KMS-11 (cell line): ENCODE measurements at regions not wholly inside any gene's neighbourhood (a gene's known extent, or its start where the extent isn't known, plus 50 kb on each side); places are given as distances from the start of the nearest gene placed in this dataset.

Source experiments
- H2AFZ ChIP-seq: fragments of 200-600 bp; sonication (generic); 2 replicates; pipeline ENCODE4 v1.6.1; 2016; ENCODE audit warnings: antibody characterized with exemption, mixed run types, low read depth
- H3K27ac ChIP-seq: fragments of 200-600 bp; sonication (generic); 2 replicates; pipeline ENCODE4 v1.6.1; 2016; ENCODE audit warnings: mild to moderate bottlenecking, mixed run types
- H3K27me3 ChIP-seq: fragments of 200-600 bp; sonication (generic); 2 replicates; pipeline ENCODE4 v1.6.1; 2017; ENCODE audit warnings: mild to moderate bottlenecking, low read depth, mixed run types, moderate library complexity; ENCODE audit not compliant: insufficient read depth
- H3K36me3 ChIP-seq: fragments of 200-600 bp; sonication (generic); 2 replicates; pipeline ENCODE4 v1.6.1; 2017; ENCODE audit warnings: mild to moderate bottlenecking, mixed run types; ENCODE audit not compliant: insufficient read depth
- H3K4me1 ChIP-seq: fragments of 200-600 bp; sonication (generic); 2 replicates; pipeline ENCODE4 v1.6.1; 2016; ENCODE audit warnings: mild to moderate bottlenecking, low read depth, mixed run types; ENCODE audit not compliant: poor library complexity, severe bottlenecking
- H3K4me2 ChIP-seq: fragments of 200-600 bp; sonication (generic); 2 replicates; pipeline ENCODE4 v1.7.0; 2016; ENCODE audit warnings: mild to moderate bottlenecking, mixed run types
- H3K4me3 ChIP-seq: fragments of 200-600 bp; sonication (generic); IDR thresholded peaks from 2 replicates; pipeline ENCODE4 v1.6.1; 2017; ENCODE audit warnings: low read depth, low read length, mixed read lengths; ENCODE audit not compliant: insufficient read depth
- H3K79me2 ChIP-seq: fragments of 200-600 bp; sonication (generic); 2 replicates; pipeline ENCODE4 v1.6.1; 2016; ENCODE audit warnings: low read depth, mixed run types; ENCODE audit not compliant: insufficient read depth
- H3K9ac ChIP-seq: fragments of 200-600 bp; sonication (generic); 2 replicates; pipeline ENCODE4 v1.6.1; 2016; ENCODE audit warnings: mild to moderate bottlenecking, mixed run types
- H4K20me1 ChIP-seq: fragments of 200-600 bp; sonication (generic); 2 replicates; pipeline ENCODE4 v1.6.1; 2016; ENCODE audit warnings: mild to moderate bottlenecking, mixed run types; ENCODE audit not compliant: insufficient read depth
- TF ChIP-seq, protein P1 (sequence below): fragments of 200-600 bp; sonication (generic); conservative IDR thresholded peaks from 2 replicates; pipeline ENCODE4 v1.6.1; 2017; ENCODE audit warnings: low read depth, mild to moderate bottlenecking, antibody characterized with exemption, low read length, moderate library complexity, mixed read lengths

DNA sequence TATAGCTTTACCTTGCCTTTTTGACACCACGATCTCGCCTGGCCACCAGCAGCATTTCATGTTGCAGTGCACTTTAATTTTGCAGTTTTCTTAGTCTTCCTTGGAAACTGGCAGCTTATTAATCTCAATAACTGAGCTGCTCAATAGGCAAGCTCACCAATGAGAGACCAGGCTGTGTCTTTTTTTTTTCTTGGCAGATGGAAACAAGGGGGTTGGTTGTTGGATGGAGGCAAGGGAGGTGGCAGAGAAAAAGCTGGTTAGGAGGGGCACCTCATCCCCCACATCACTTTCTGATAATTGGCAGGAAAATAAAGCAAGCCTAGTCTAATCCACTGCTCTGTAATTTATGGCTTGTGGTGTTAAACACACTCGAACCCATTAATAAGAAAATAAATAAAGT lies 324.5 kb upstream of the WWC1 start:
- TF ChIP-seq, protein P1, sequence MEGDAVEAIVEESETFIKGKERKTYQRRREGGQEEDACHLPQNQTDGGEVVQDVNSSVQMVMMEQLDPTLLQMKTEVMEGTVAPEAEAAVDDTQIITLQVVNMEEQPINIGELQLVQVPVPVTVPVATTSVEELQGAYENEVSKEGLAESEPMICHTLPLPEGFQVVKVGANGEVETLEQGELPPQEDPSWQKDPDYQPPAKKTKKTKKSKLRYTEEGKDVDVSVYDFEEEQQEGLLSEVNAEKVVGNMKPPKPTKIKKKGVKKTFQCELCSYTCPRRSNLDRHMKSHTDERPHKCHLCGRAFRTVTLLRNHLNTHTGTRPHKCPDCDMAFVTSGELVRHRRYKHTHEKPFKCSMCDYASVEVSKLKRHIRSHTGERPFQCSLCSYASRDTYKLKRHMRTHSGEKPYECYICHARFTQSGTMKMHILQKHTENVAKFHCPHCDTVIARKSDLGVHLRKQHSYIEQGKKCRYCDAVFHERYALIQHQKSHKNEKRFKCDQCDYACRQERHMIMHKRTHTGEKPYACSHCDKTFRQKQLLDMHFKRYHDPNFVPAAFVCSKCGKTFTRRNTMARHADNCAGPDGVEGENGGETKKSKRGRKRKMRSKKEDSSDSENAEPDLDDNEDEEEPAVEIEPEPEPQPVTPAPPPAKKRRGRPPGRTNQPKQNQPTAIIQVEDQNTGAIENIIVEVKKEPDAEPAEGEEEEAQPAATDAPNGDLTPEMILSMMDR: no peak
- Histone ChIP-seq H3K4me3 (no peak overlapping the region), H3K9ac (no peak overlapping the region), H3K4me2 (no peak overlapping the region), H3K27me3 (no peaks in the 10 kb centered on the region), H3K36me3 (no peaks in the 10 kb centered on the region), H3K27ac (no peak overlapping the region), H4K20me1 (no peaks in the 10 kb centered on the region), H3K79me2 (no peaks in the 10 kb centered on the region), H2AFZ (no peak overlapping the region), H3K4me1 (no peaks in the 10 kb centered on the region)

DNA sequence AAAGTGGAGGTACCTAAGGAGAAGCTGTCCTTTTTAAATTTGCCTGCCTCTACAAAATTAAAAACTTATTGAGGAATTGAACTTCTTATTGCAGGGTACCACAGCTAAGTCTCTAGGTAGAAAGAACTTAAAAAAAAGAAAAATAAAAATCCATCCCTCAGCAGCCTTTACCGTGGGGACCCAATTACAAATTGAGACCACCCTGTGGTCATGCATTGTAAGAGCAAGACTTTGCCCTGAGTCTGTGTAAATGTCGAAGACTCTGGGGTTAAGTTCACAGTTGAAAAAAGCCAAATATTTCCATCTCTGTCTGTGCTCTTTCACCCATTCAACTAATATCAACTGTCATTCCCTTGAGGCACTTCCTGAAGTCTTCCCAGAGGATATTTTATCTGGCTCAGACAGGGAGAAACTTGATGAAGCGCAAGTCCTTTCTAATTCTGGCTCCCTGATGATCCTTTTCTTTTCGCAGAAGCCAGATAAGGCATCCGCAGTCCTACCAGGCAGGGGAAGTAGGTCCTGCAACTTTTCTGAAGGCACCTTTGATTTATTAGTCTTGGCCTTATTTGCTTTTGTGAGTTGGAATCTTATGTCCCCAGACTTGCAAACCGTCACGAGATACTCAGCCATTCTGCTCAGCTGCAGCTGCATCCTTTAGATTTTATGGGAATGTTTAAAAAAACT lies 323.8 kb upstream of the WWC1 start:
- no peak overlapping the region for H3K4me2 ChIP-seq
- no peaks in the 10 kb centered on the region for H3K27me3 ChIP-seq
- H3K36me3 ChIP-seq: no peaks in the 10 kb centered on the region
- H2AFZ ChIP-seq: no peak overlapping the region
- H3K79me2 ChIP-seq: no peaks in the 10 kb centered on the region
- no peak overlapping the region for H3K4me3 ChIP-seq
- no peak overlapping the region for H3K9ac ChIP-seq
- TF ChIP-seq, protein P1: no peak
- no peaks in the 10 kb centered on the region for H4K20me1 ChIP-seq
- no peaks in the 10 kb centered on the region for H3K4me1 ChIP-seq
- no peak overlapping the region for H3K27ac ChIP-seq

DNA sequence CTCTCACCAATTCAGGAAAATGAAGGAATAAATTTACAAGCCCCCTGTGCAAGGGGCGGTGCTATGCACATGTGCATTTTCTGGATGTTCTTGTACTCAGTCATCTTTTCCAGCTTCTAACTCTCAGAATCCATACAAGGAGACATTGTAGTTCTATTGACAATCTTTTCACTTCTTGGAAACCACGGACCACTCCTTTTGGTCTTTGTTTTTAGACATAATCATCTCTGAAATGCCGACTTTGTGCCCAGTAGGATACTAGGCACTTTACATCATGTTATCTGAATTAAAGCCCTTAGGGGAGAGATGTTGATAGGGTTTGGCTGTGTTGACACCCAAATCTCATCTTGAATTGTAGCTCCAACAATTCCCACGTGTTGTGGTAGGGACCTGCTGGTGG lies 322.6 kb upstream of the WWC1 start:
- no peak overlapping the region for H3K4me3 ChIP-seq
- H3K4me1 ChIP-seq: no peaks in the 10 kb centered on the region
- H3K36me3 ChIP-seq: no peaks in the 10 kb centered on the region
- H3K27ac ChIP-seq: no peak overlapping the region
- H2AFZ ChIP-seq: no peak overlapping the region
- no peak overlapping the region for H3K4me2 ChIP-seq
- no peaks in the 10 kb centered on the region for H4K20me1 ChIP-seq
- TF ChIP-seq, protein P1: no peak
- no peaks in the 10 kb centered on the region for H3K79me2 ChIP-seq
- H3K27me3 ChIP-seq: no peaks in the 10 kb centered on the region
- H3K9ac ChIP-seq: no peak overlapping the region

DNA sequence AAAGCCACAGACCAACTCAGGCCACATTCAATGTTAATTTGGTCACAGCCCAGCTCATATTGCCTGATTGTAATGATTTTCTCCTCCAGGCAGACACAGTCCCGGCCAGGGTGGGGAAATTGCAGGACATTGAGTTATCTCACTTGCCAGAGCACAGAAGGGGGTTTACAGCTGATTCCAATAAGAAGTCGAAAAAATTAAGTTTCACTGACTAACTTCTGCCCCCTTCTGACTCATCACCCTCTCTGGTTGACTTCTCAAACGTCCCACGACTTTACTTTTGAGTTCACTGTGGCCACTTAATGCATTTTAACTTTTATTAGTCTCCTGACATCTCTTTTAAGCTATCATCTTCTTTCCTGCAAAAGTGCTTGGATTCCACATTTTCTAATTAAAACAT lies 321.4 kb upstream of the WWC1 start:
- H3K79me2 ChIP-seq: no peaks in the 10 kb centered on the region
- no peaks in the 10 kb centered on the region for H4K20me1 ChIP-seq
- no peak overlapping the region for H3K9ac ChIP-seq
- H3K4me3 ChIP-seq: no peak overlapping the region
- no peak overlapping the region for H2AFZ ChIP-seq
- H3K27ac ChIP-seq: no peak overlapping the region
- no peaks in the 10 kb centered on the region for H3K4me1 ChIP-seq
- no peaks in the 10 kb centered on the region for H3K27me3 ChIP-seq
- H3K36me3 ChIP-seq: no peaks in the 10 kb centered on the region
- no peak overlapping the region for H3K4me2 ChIP-seq
- TF ChIP-seq, protein P1: no peak
